Uterus (tissue), 2 donors: ENCODE measurements at regions not wholly inside any gene's neighbourhood (a gene's known extent, or its start where the extent isn't known, plus 50 kb on each side); places are given as distances from the start of the nearest gene placed in this dataset.

Source experiments
- POLR2A ChIP-seq, 2 donors: fragments of 450-650 bp; IDR thresholded peaks; one replicate each; pipeline ENCODE4 v1.6.1; 2016; ENCODE audit warnings: antibody characterized with exemption in 2 of 2, mild to moderate bottlenecking in 1 of 2, moderate library complexity in 1 of 2
- TF ChIP-seq, protein P1 (sequence below), 4 experiments: fragments of 200-600 bp in 2 of 4; fragments of 450-650 bp in 2 of 4; sonication (generic) in 2 of 4; IDR thresholded peaks; one replicate each; pipeline ENCODE4 v1.5.1; 2016 to 2019; ENCODE audit warnings: antibody characterized with exemption in 4 of 4, mild to moderate bottlenecking in 2 of 4, moderate library complexity in 1 of 4

DNA sequence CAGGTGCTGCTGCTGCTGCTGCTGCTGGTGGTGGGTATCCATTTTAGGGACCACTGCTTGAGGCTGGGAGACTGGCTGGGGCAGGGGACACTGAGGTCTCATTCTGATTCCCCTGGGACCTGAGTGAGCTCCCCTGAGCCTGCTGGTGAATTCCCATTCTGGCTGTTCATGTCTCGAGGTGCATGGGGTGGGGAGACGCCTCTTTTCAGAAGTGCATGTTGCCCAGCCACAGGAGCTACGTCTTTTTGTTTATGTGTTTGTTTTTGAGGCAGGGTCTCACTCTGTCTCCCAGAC, 133.4 kb downstream of the RHOU start:
- TF ChIP-seq, protein P1, sequence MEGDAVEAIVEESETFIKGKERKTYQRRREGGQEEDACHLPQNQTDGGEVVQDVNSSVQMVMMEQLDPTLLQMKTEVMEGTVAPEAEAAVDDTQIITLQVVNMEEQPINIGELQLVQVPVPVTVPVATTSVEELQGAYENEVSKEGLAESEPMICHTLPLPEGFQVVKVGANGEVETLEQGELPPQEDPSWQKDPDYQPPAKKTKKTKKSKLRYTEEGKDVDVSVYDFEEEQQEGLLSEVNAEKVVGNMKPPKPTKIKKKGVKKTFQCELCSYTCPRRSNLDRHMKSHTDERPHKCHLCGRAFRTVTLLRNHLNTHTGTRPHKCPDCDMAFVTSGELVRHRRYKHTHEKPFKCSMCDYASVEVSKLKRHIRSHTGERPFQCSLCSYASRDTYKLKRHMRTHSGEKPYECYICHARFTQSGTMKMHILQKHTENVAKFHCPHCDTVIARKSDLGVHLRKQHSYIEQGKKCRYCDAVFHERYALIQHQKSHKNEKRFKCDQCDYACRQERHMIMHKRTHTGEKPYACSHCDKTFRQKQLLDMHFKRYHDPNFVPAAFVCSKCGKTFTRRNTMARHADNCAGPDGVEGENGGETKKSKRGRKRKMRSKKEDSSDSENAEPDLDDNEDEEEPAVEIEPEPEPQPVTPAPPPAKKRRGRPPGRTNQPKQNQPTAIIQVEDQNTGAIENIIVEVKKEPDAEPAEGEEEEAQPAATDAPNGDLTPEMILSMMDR (IDR thresholded peaks at IDR 0.05), result no peak
- TF ChIP-seq POLR2A (IDR thresholded peaks at IDR 0.05), result no peak
